Heart left ventricle (tissue), 16 donors: ENCODE measurements at regions not wholly inside any gene's neighbourhood (a gene's known extent, or its start where the extent isn't known, plus 50 kb on each side); places are given as distances from the start of the nearest gene placed in this dataset.

Experiments used
- ATAC-seq, 4 donors: fragments of 200-7000 bp; cut with Tn5 transposase; one replicate each; pipeline ENCODE4 v1.9.1; 2020 to 2022; ENCODE audit warnings: moderate library complexity in 4 of 4, mild to moderate bottlenecking in 3 of 4, moderate number of reproducible peaks in 1 of 4
- DNase-seq, 5 donors: peaks; one replicate each; pipeline ENCODE4 v3.0.0-alpha.2; 2020
- H3K27ac ChIP-seq, 12 donors: fragments of 200-600 bp; sonication (generic) in 4 of 12; one replicate each; pipeline versions ENCODE4 v1.5.0 to v1.8.0; 2016 to 2022; ENCODE audit warnings: mild to moderate bottlenecking in 2 of 12
- H3K27me3 ChIP-seq, 9 donors: fragments of 200-600 bp; sonication (generic) in 2 of 9; one replicate each; pipeline versions ENCODE4 v1.5.1 to v1.8.0; 2016 to 2022; ENCODE audit warnings: mild to moderate bottlenecking in 3 of 9
- H3K36me3 ChIP-seq, 9 donors: fragments of 200-600 bp; sonication (generic) in 2 of 9; one replicate each; pipeline versions ENCODE4 v1.5.0 to v1.8.0; 2018 to 2022; ENCODE audit warnings: mild to moderate bottlenecking in 2 of 9
- H3K4me1 ChIP-seq, 12 donors: fragments of 200-600 bp; sonication (generic) in 4 of 12; one replicate each; pipeline versions ENCODE4 v1.5.0 to v1.8.0; 2016 to 2022; ENCODE audit warnings: mild to moderate bottlenecking in 3 of 12
- H3K4me3 ChIP-seq, 12 donors: fragments of 200-600 bp; sonication (generic) in 4 of 12; one replicate each; pipeline versions ENCODE4 v1.5.0 to v1.8.0; 2017 to 2022; ENCODE audit warnings: mild to moderate bottlenecking in 9 of 12, moderate library complexity in 4 of 12
- H3K9me3 ChIP-seq, 12 donors: fragments of 200-600 bp; sonication (generic) in 4 of 12; one replicate each; pipeline versions ENCODE4 v1.5.0 to v1.8.0; 2016 to 2022; ENCODE audit warnings: mild to moderate bottlenecking in 1 of 12
- POLR2A ChIP-seq, 2 donors: fragments of 450-650 bp; IDR thresholded peaks; one replicate each; pipeline ENCODE4 v1.6.1; 2017; ENCODE audit warnings: antibody characterized with exemption in 2 of 2, mild to moderate bottlenecking in 2 of 2, moderate library complexity in 2 of 2
- WGBS, 4 donors: extraction: QIAGEN DNeasy Blood & Tissue Kit in 2 of 4; methylation state at CpG; one replicate each; pipeline versions ENCODE4 v1.1.5 to v1.1.7; 2013 to 2018; 5-methylcytosine and 5-hydroxymethylcytosine counted together
- intact Hi-C, 10 donors: fragments of 100-400 bp; cut with DNase I; formaldehyde crosslinking; loops; one replicate each; pipeline versions ENCODE4 v1.11.1 to v1.14.2; 2022
- TF ChIP-seq, protein P1 (sequence below), 12 donors: fragments of 200-600 bp; sonication (generic) in 4 of 12; IDR thresholded peaks; one replicate each; pipeline versions ENCODE4 v1.5.0 to v1.8.0; 2018 to 2022; ENCODE audit warnings: antibody characterized with exemption in 12 of 12, mild to moderate bottlenecking in 5 of 12
- donor health status: ischemic (EF 13 %, LVEDD 7.1; RV severe dilation, severe dysfunction).
- donor health status: healthy with polysubstance abuse.
- donor health status: DM: no; HTN: yes; CAD: no.
- donor health status: DM: no; HTN: no; CAD: no.
- donor health status: ischemic (EF 25% LVEDD 6.9; RV normal size, moderate dysfunction).
- donor health status: ischemic (EF 25% LVEDD 5.7; RV mildly dilated, moderate dysfunction).
- donor health status: healthy.
- donor health status: DM: yes; HTN: yes; CAD: no.
- donor health status: ischemic (EF 35%, LVEDD 5.7; RV mildly dilated, moderate dysfunction).
- donor health status: nonischemic (EF 11% LVEDD 7.7; RV severe dilation, severe dysfunction).
- donor health status: DM: yes; HTN: yes; CAD: no.
- donor health status: PGD.
- donor health status: ischemic (EF 29% LVEDD 5.4; RV normal size, mild dysfunction).
- donor health status: nonischemic (EF 23%, LVEDD 6.1; RV moderate dilation, normal function).

GRCh38 chr13:100933841-100934240 is 259.2 kb upstream of the TMTC4 start:
- intact Hi-C loops: no loop called here
- WGBS, 4 donors: 90 to 98% (median 95%) methylated on average over 1 of the region's 1 CpG

GRCh38 chr13:100922599-100922998 is 248.0 kb upstream of the TMTC4 start:
- H3K27ac ChIP-seq: no peak overlapping the region
- no peak for ATAC-seq
- H3K4me3 ChIP-seq: no peak overlapping the region
- DNase-seq: no peak
- intact Hi-C loops: no loop called here
- no peak for TF ChIP-seq POLR2A (IDR thresholded peaks at IDR 0.05)
- TF ChIP-seq, protein P1, sequence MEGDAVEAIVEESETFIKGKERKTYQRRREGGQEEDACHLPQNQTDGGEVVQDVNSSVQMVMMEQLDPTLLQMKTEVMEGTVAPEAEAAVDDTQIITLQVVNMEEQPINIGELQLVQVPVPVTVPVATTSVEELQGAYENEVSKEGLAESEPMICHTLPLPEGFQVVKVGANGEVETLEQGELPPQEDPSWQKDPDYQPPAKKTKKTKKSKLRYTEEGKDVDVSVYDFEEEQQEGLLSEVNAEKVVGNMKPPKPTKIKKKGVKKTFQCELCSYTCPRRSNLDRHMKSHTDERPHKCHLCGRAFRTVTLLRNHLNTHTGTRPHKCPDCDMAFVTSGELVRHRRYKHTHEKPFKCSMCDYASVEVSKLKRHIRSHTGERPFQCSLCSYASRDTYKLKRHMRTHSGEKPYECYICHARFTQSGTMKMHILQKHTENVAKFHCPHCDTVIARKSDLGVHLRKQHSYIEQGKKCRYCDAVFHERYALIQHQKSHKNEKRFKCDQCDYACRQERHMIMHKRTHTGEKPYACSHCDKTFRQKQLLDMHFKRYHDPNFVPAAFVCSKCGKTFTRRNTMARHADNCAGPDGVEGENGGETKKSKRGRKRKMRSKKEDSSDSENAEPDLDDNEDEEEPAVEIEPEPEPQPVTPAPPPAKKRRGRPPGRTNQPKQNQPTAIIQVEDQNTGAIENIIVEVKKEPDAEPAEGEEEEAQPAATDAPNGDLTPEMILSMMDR (IDR thresholded peaks at IDR 0.05): no peak
- no peaks in the 10 kb centered on the region for H3K36me3 ChIP-seq
- no peaks in the 10 kb centered on the region for H3K9me3 ChIP-seq
- H3K4me1 ChIP-seq: no peaks in the 10 kb centered on the region
- 74 to 85% (median 79%) methylated on average over 3 of the region's 3 CpGs for WGBS, 4 donors
- H3K27me3 ChIP-seq: no peaks in the 10 kb centered on the region

More at GRCh38 chr13:100933841-100934240, 259.2 kb upstream of the TMTC4 start:
- H3K36me3 ChIP-seq: no peaks in the 10 kb centered on the region
- H3K4me1 ChIP-seq: no peaks in the 10 kb centered on the region
- TF ChIP-seq, protein P1 (IDR thresholded peaks at IDR 0.05): no peak
- TF ChIP-seq POLR2A (IDR thresholded peaks at IDR 0.05): no peak
- DNase-seq: no peak
- H3K9me3 ChIP-seq: no peaks in the 10 kb centered on the region
- H3K27ac ChIP-seq: no peak overlapping the region
- H3K27me3 ChIP-seq: peaks cover 0 to 3% (median 0%) of the 10 kb centered on the region in 9 donors
- no peak for ATAC-seq
- H3K4me3 ChIP-seq: no peak overlapping the region

GRCh38 chr13:100921139-100921538 is 246.5 kb upstream of the TMTC4 start:
- Histone ChIP-seq H3K27ac (no peak overlapping the region), H3K27me3 (peaks cover 0 to 7% (median 0%) of the 10 kb centered on the region in 9 donors), H3K36me3 (no peaks in the 10 kb centered on the region), H3K4me3 (no peak overlapping the region), H3K4me1 (no peaks in the 10 kb centered on the region), H3K9me3 (no peaks in the 10 kb centered on the region)
- intact Hi-C loops: no loop called here
- 40 to 50% (median 43%) methylated on average over 4 of the region's 4 CpGs for WGBS, 4 donors
- DNase-seq (no peak), ATAC-seq (peak in 1 of 4 donors; percentile 68)
- no peak for TF ChIP-seq POLR2A (IDR thresholded peaks at IDR 0.05)
- TF ChIP-seq, protein P1 (IDR thresholded peaks at IDR 0.05): no peak

GRCh38 chr13:100917011-100917410 is 242.4 kb upstream of the TMTC4 start:
- Histone ChIP-seq H3K4me3 (no peak overlapping the region), H3K4me1 (no peaks in the 10 kb centered on the region), H3K27ac (no peak overlapping the region), H3K9me3 (peaks cover 0 to 12% (median 0%) of the 10 kb centered on the region in 12 donors), H3K36me3 (no peaks in the 10 kb centered on the region), H3K27me3 (peaks cover 0 to 8% (median 0%) of the 10 kb centered on the region in 9 donors)
- TF ChIP-seq, protein P1 (IDR thresholded peaks at IDR 0.05): no peak
- intact Hi-C loops: no loop called here
- ATAC-seq: no peak
- DNase-seq: no peak
- WGBS, 4 donors: 33 to 55% (median 40%) methylated on average over 3 of the region's 3 CpGs
